ENCODE measurements at regions not wholly inside any gene's neighbourhood (a gene's known extent, or its start where the extent isn't known, plus 50 kb on each side); places are given as distances from the start of the nearest gene placed in this dataset.

- H3K27ac ChIP-seq (ENCODE audit: low read length) = no peak overlapping the region
- no peaks in the 10 kb centered on the region for H3K36me3 ChIP-seq (replicated peaks; ENCODE audit: insufficient read depth, low read length)
- no peaks in the 10 kb centered on the region for H3F3A ChIP-seq (ENCODE audit: insufficient read depth, low read length)
- H3K4me3 ChIP-seq (ENCODE audit: low read length) = no peak overlapping the region
- DNase-seq = no peak
- no peaks in the 10 kb centered on the region for H3K27me3 ChIP-seq (replicated peaks; ENCODE audit: insufficient read depth, low read length)
- no peaks in the 10 kb centered on the region for H3K79me2 ChIP-seq (ENCODE audit: low read length)
- H3K4me2 ChIP-seq (ENCODE audit: low read depth, low read length) = no peak overlapping the region
- no peaks in the 10 kb centered on the region for H3K9me2 ChIP-seq (replicated peaks; ENCODE audit: insufficient read depth, low read length)
- H3K9me3 ChIP-seq (replicated peaks; ENCODE audit: insufficient read depth, low read length) = no peaks in the 10 kb centered on the region
- H3K4me1 ChIP-seq (ENCODE audit: low read length) = no peaks in the 10 kb centered on the region
- TF ChIP-seq CTCF (IDR thresholded peaks at IDR 0.05; ENCODE audit: low read length) (no peak), EZH2phosphoT487 (IDR thresholded peaks at IDR 0.05; ENCODE audit: low read length) (no peak), EZH2 (optimal IDR thresholded peaks at IDR 0.05; ENCODE audit: low read depth, low read length) (no peak)
- no peaks in the 10 kb centered on the region for H4K20me1 ChIP-seq (ENCODE audit: insufficient read depth, low read length)
- H3K9ac ChIP-seq (ENCODE audit: low read length) = no peak overlapping the region
- no peak overlapping the region for H2AFZ ChIP-seq (ENCODE audit: low read length)
These were observed 624.6 kb downstream of the ZPLD1 start for GRCh38 chr3:103059432-103059831.

DNA sequence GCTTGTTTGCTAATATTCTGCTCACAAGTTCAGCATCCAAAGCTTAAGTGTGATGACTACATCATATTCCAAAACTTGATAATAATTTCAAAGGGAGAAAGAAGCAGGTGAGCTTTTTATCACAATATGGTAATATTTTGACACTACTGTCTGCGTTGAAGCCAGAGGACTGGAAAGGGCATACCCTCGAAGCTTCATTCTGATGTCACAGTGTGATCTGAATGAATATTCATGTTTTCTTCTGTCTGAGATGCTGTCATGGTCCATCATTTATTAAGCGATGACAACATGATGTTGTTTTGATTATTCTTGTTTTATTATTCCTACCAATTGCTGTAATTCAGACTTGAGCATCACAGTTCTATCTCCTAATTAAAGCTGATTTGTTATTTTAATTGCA lies 625.4 kb downstream of the ZPLD1 start:
- H3K9ac ChIP-seq (ENCODE audit: low read length) = no peak overlapping the region
- H3K27ac ChIP-seq (ENCODE audit: low read length) = no peak overlapping the region
- no peak overlapping the region for H3K4me2 ChIP-seq (ENCODE audit: low read depth, low read length)
- H3K4me1 ChIP-seq (ENCODE audit: low read length) = no peaks in the 10 kb centered on the region
- TF ChIP-seq CTCF (IDR thresholded peaks at IDR 0.05; ENCODE audit: low read length) (no peak), EZH2 (optimal IDR thresholded peaks at IDR 0.05; ENCODE audit: low read depth, low read length) (no peak), EZH2phosphoT487 (IDR thresholded peaks at IDR 0.05; ENCODE audit: low read length) (no peak)
- no peaks in the 10 kb centered on the region for H3K79me2 ChIP-seq (ENCODE audit: low read length)
- no peaks in the 10 kb centered on the region for H3K9me2 ChIP-seq (replicated peaks; ENCODE audit: insufficient read depth, low read length)
- H3K9me3 ChIP-seq (replicated peaks; ENCODE audit: insufficient read depth, low read length) = no peaks in the 10 kb centered on the region
- H4K20me1 ChIP-seq (ENCODE audit: insufficient read depth, low read length) = no peaks in the 10 kb centered on the region
- no peak overlapping the region for H2AFZ ChIP-seq (ENCODE audit: low read length)
- no peak for DNase-seq
- H3K36me3 ChIP-seq (replicated peaks; ENCODE audit: insufficient read depth, low read length) = no peaks in the 10 kb centered on the region
- H3K4me3 ChIP-seq (ENCODE audit: low read length) = no peak overlapping the region
- H3F3A ChIP-seq (ENCODE audit: insufficient read depth, low read length) = no peaks in the 10 kb centered on the region
- H3K27me3 ChIP-seq (replicated peaks; ENCODE audit: insufficient read depth, low read length) = no peaks in the 10 kb centered on the region

- Histone ChIP-seq H3K4me3 (ENCODE audit: low read length) (no peak overlapping the region), H4K20me1 (ENCODE audit: insufficient read depth, low read length) (no peaks in the 10 kb centered on the region), H3K79me2 (ENCODE audit: low read length) (no peaks in the 10 kb centered on the region), H3K9me3 (replicated peaks; ENCODE audit: insufficient read depth, low read length) (no peaks in the 10 kb centered on the region), H3K27me3 (replicated peaks; ENCODE audit: insufficient read depth, low read length) (no peaks in the 10 kb centered on the region), H2AFZ (ENCODE audit: low read length) (no peak overlapping the region), H3K36me3 (replicated peaks; ENCODE audit: insufficient read depth, low read length) (no peaks in the 10 kb centered on the region), H3K27ac (ENCODE audit: low read length) (no peak overlapping the region), H3K9ac (ENCODE audit: low read length) (no peak overlapping the region), H3F3A (ENCODE audit: insufficient read depth, low read length) (no peaks in the 10 kb centered on the region), H3K4me1 (ENCODE audit: low read length) (no peaks in the 10 kb centered on the region), H3K4me2 (ENCODE audit: low read depth, low read length) (no peak overlapping the region), H3K9me2 (replicated peaks; ENCODE audit: insufficient read depth, low read length) (no peaks in the 10 kb centered on the region)
- no peak for DNase-seq
- no peak for TF ChIP-seq CTCF (IDR thresholded peaks at IDR 0.05; ENCODE audit: low read length)
These were observed 633.1 kb downstream of the ZPLD1 start for GRCh38 chr3:103067963-103068362.

DNA sequence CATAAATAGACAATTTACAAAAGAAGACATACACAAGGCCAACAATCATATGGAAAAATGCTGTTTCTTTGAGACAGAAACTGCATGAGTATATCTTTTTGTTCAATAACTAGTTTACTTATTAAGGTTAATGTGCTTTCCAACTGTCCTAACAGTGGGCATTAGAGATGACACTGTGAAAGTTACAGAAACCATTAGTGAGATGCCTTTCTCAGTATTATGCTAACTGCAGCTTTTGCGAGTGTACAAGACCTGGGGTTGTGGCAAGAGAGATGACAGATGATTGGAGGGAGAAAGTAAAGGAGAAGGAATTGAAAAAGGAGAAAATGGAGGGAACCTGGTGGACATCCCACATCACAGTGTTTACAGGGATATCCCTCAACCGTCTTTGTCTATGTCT lies 640.5 kb downstream of the ZPLD1 start:
- no peak for DNase-seq
- Histone ChIP-seq H3K9me3 (replicated peaks; ENCODE audit: insufficient read depth, low read length) (no peaks in the 10 kb centered on the region), H3K9me2 (replicated peaks; ENCODE audit: insufficient read depth, low read length) (no peaks in the 10 kb centered on the region), H4K20me1 (ENCODE audit: insufficient read depth, low read length) (no peaks in the 10 kb centered on the region), H3K9ac (ENCODE audit: low read length) (no peak overlapping the region), H3K36me3 (replicated peaks; ENCODE audit: insufficient read depth, low read length) (no peaks in the 10 kb centered on the region), H3K27ac (ENCODE audit: low read length) (no peak overlapping the region), H2AFZ (ENCODE audit: low read length) (no peak overlapping the region), H3K4me1 (ENCODE audit: low read length) (no peaks in the 10 kb centered on the region), H3F3A (ENCODE audit: insufficient read depth, low read length) (no peaks in the 10 kb centered on the region), H3K4me2 (ENCODE audit: low read depth, low read length) (no peak overlapping the region), H3K79me2 (ENCODE audit: low read length) (no peaks in the 10 kb centered on the region), H3K27me3 (replicated peaks; ENCODE audit: insufficient read depth, low read length) (no peaks in the 10 kb centered on the region), H3K4me3 (ENCODE audit: low read length) (no peak overlapping the region)
- TF ChIP-seq EZH2 (optimal IDR thresholded peaks at IDR 0.05; ENCODE audit: low read depth, low read length) (no peak), EZH2phosphoT487 (IDR thresholded peaks at IDR 0.05; ENCODE audit: low read length) (no peak), CTCF (IDR thresholded peaks at IDR 0.05; ENCODE audit: low read length) (no peak)

Data from MM.1S (cell line).